ENCODE measurements at regions not wholly inside any gene's neighbourhood (a gene's known extent, or its start where the extent isn't known, plus 50 kb on each side); places are given as distances from the start of the nearest gene placed in this dataset.

DNA sequence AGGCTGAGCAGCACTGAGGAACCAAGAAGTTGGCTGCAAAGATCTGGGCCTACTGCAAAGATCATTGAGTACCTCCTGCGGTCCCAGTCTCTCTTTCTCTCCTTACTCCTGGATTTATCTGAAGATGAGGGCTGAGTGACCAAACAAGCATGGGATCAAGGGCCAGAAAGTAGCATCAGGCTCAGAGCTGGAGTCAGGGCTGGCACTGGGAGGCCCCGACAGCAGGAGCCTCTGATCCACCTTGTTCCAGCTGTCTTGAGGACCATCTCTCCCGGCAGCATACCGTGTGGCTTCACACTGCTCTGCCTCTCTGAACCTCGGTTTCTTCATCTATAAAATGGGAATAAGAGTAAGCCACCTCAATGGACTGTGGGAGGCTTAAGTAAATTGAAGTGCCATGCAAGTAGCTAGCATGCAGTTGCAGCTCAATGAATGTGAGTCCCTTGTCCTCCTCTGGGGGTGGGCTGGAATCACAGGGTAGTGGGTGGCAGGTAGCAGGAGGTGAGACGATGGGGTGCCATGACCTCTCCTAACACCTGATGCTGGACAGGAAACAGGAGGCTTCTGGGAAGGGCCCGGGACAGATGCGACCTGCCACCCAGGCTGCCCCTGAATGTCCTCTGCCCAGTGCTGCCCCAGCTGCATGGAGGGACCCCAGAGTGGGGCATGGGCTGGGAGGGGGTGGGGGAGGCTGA is 52.5 kb upstream of the PRDM11 start:
- DNase-seq (ENCODE audit: insufficient read length) (no peak), FAIRE-seq (no peak)
- TF ChIP-seq POLR2AphosphoS5 (IDR thresholded peaks at IDR 0.05; ENCODE audit: low read depth, low read length) (no peak), TAF1 (IDR thresholded peaks at IDR 0.05; ENCODE audit: borderline replicate concordance, low read depth, low read length) (no peak), POLR2A (IDR thresholded peaks at IDR 0.05; ENCODE audit: low read depth, low read length) (no peak)

DNA sequence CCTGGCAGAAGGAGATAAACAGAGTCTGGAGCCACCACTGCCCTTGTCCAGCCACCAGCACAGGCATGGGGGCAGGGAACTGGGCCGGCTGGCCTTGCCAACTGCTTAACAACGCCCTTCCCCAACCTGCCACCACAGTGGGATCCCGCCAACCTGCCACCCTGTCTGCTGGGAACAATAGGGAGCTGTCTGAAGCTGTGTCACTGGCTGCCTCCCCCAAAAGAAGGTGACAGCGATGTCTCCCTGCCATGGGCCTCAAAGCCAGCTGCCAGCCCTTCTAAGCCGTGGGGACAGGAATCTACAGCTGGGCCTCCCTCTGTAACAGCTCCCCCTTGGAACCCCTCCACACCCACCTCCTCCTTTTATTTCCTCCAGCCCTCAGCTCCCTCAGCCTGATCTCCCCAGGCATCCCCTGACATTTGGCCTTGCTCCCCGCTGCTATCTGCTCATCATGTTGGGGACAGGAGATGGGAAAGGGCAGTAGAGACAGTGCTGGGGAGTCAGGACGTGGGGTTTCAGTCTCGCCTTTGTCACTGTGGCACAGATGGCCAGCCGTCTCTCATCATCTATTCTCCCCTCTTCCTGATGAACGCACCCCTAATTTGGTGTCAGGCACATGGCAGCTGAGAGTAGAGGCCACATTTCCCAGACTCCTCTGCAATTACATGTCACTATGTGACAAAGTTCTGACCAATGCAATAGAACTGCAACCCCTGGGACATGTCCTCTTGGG is 51.3 kb upstream of the PRDM11 start:
- no peak for DNase-seq (ENCODE audit: insufficient read length)
- FAIRE-seq: no peak
- TF ChIP-seq POLR2AphosphoS5 (IDR thresholded peaks at IDR 0.05; ENCODE audit: low read depth, low read length): no peak
- no peak for TF ChIP-seq POLR2A (IDR thresholded peaks at IDR 0.05; ENCODE audit: low read depth, low read length)
- no peak for TF ChIP-seq TAF1 (IDR thresholded peaks at IDR 0.05; ENCODE audit: borderline replicate concordance, low read depth, low read length)

DNA sequence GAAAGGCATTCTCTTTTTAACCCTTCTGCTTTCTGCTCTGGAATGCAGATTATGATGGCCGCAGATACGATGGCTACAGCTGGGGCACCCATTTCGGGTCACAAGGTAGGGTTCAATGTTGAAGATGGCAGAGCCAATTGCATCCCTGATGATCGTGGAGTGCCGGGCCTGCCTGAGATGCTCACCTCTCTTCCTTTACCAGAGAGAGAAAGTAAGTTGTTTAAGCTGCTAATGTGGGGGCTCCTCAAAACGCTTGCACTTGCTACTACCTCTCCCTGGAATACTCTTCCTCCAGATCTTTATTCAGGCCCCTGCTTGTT is 50.8 kb upstream of the PRDM11 start:
- DNase-seq (ENCODE audit: insufficient read length) (no peak), FAIRE-seq (no peak)
- no peak for TF ChIP-seq TAF1 (IDR thresholded peaks at IDR 0.05; ENCODE audit: borderline replicate concordance, low read depth, low read length)
- TF ChIP-seq POLR2AphosphoS5 (IDR thresholded peaks at IDR 0.05; ENCODE audit: low read depth, low read length): no peak
- no peak for TF ChIP-seq POLR2A (IDR thresholded peaks at IDR 0.05; ENCODE audit: low read depth, low read length)

DNA sequence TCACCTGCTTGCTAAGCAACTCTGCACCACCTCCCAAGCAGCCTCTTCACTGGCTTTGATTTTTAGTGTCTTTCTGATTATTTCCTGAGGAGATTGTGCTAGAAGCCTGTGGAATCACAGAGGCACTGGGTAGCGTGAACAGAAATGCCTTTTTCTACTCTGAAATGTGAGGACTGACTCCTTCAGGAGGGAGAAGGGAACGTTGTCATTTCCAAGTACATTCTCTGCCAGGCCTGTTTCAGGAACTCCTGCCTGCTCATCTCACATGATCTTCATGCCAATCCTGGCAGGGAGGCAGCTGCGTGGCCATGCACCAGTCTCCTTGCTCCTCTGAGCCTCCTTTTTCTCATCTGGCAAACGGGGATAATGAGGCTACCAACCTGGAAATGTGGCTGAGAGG is 49.8 kb upstream of the PRDM11 start:
- DNase-seq (ENCODE audit: insufficient read length): no peak
- no peak for FAIRE-seq
- TF ChIP-seq POLR2A (IDR thresholded peaks at IDR 0.05; ENCODE audit: low read depth, low read length) (no peak), TAF1 (IDR thresholded peaks at IDR 0.05; ENCODE audit: borderline replicate concordance, low read depth, low read length) (no peak), POLR2AphosphoS5 (IDR thresholded peaks at IDR 0.05; ENCODE audit: low read depth, low read length) (no peak)

Data from GM12892 (cell line).